T-helper 17 cell (primary cell): ENCODE measurements at regions not wholly inside any gene's neighbourhood (a gene's known extent, or its start where the extent isn't known, plus 50 kb on each side); places are given as distances from the start of the nearest gene placed in this dataset.

Experiments
- ATAC-seq: fragments of 150-1000 bp; cut with Tn5 transposase; 2 replicates; pipeline ENCODE4 v1.10.0; 2021; ENCODE audit warnings: mild to moderate bottlenecking, moderate library complexity
- DNase-seq, 3 donors: peaks; one replicate each; pipeline versions ENCODE4 v3.0.0 to v3.0.0-alpha.2; 2020 to 2021
- H3K9me3 ChIP-seq: one replicate; pipeline ENCODE4 v1.7.0; 2013; ENCODE audit warnings: low read length, mild to moderate bottlenecking; ENCODE audit not compliant: control insufficient read depth, poor library complexity, severe bottlenecking
- H3K27ac Mint-ChIP-seq: one replicate; pipeline ENCODE4 v1.8.0; 2022; ENCODE audit warnings: mild to moderate bottlenecking, moderate library complexity, mixed read lengths
- H3K27me3 Mint-ChIP-seq: one replicate; pipeline ENCODE4 v1.8.0; 2022; ENCODE audit warnings: mixed read lengths
- H3K36me3 Mint-ChIP-seq: one replicate; pipeline ENCODE4 v1.8.0; 2022; ENCODE audit warnings: low read depth, mixed read lengths
- H3K4me1 Mint-ChIP-seq: one replicate; pipeline ENCODE4 v1.8.0; 2022; ENCODE audit warnings: mild to moderate bottlenecking, mixed read lengths
- H3K4me3 Mint-ChIP-seq: one replicate; pipeline ENCODE4 v1.8.0; 2022; ENCODE audit warnings: mild to moderate bottlenecking, moderate library complexity, mixed read lengths

GRCh38 chr16:88284626-88285513, 97.9 kb upstream of the ZNF469 start:
- no peaks in the 10 kb centered on the region for H3K4me1 Mint-ChIP-seq
- ATAC-seq (no peak), DNase-seq (no peak)
- no peak overlapping the region for H3K27ac Mint-ChIP-seq
- H3K36me3 Mint-ChIP-seq: no peaks in the 10 kb centered on the region
- H3K4me3 Mint-ChIP-seq: no peak overlapping the region
- peaks cover 6% of the 10 kb centered on the region for H3K27me3 Mint-ChIP-seq
- no peaks in the 10 kb centered on the region for H3K9me3 ChIP-seq

DNA sequence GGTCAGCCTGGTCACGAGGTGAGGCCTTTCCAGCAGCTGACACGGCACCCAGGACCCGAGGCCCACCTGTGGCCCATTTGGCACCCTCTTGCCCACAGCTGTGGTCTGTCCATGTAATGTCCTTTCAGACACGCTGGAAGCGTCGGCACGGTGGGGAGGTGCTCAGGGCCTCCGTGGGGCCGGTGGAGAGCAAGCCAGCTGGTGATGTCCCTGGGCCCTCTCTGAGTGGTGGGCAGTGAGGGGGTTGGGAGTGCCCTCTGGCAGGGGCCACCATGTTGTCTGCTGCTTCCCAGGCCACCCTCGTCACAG, 97.3 kb upstream of the ZNF469 start:
- H3K4me1 Mint-ChIP-seq: no peaks in the 10 kb centered on the region
- peaks cover 6% of the 10 kb centered on the region for H3K27me3 Mint-ChIP-seq
- no peak for ATAC-seq
- no peaks in the 10 kb centered on the region for H3K9me3 ChIP-seq
- no peaks in the 10 kb centered on the region for H3K36me3 Mint-ChIP-seq
- no peak overlapping the region for H3K4me3 Mint-ChIP-seq
- H3K27ac Mint-ChIP-seq: no peak overlapping the region
- DNase-seq: no peak

GRCh38 chr16:88286301-88286923, 96.3 kb upstream of the ZNF469 start:
- no peaks in the 10 kb centered on the region for H3K4me1 Mint-ChIP-seq
- no peak for DNase-seq
- H3K9me3 ChIP-seq: no peaks in the 10 kb centered on the region
- no peak for ATAC-seq
- H3K27me3 Mint-ChIP-seq: peaks cover 6% of the 10 kb centered on the region
- H3K36me3 Mint-ChIP-seq: no peaks in the 10 kb centered on the region
- H3K4me3 Mint-ChIP-seq: no peak overlapping the region
- no peak overlapping the region for H3K27ac Mint-ChIP-seq

- Mint-ChIP-seq H3K4me1 (no peaks in the 10 kb centered on the region), H3K4me3 (no peak overlapping the region), H3K27ac (no peak overlapping the region), H3K36me3 (no peaks in the 10 kb centered on the region), H3K27me3 (peaks cover 6% of the 10 kb centered on the region)
- ATAC-seq (no peak), DNase-seq (no peak)
- H3K9me3 ChIP-seq: no peaks in the 10 kb centered on the region
These were observed 95.5 kb upstream of the ZNF469 start for GRCh38 chr16:88287219-88287618.

DNA sequence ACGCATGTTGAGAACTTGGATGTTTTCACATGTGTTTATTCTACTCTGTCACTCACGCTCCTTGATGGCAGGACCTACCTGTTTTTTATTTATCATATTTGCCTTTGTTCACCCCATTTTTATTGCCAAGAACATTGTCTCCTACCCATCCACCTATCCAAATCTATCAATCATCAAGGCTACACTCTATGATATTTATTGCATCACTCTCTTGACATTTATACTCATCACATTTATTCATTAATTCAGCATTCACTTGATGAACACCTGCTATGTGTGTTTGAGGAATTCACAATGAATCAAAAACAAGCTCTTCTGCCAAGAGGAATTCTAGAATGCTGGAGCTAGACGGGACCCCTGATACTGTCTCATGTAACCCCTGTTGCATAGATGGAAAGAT, 94.5 kb upstream of the ZNF469 start:
- no peak overlapping the region for H3K4me3 Mint-ChIP-seq
- H3K27ac Mint-ChIP-seq: no peak overlapping the region
- no peaks in the 10 kb centered on the region for H3K36me3 Mint-ChIP-seq
- no peak for ATAC-seq
- DNase-seq: no peak
- H3K9me3 ChIP-seq: no peaks in the 10 kb centered on the region
- no peaks in the 10 kb centered on the region for H3K4me1 Mint-ChIP-seq
- peaks cover 2% of the 10 kb centered on the region for H3K27me3 Mint-ChIP-seq

DNA sequence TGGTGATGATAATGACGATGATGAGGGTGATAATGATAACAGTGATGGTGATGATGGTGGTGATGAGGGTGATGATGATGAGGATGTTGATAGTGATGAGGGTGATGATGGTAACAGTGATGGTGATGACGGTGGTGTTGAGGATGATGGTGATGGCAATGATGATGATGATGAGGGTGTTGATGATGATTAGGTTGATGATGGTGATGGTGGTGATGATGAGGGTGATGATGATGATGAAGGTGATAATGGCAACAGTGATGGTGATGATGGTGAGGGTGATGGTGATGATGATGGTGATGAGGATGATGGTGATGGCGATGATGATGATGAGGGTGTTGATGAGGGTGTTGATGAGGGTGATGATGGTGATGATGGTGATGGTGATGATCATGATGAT, 93.8 kb upstream of the ZNF469 start:
- no peak for DNase-seq
- Mint-ChIP-seq H3K4me3 (no peak overlapping the region), H3K27ac (no peak overlapping the region), H3K4me1 (no peaks in the 10 kb centered on the region), H3K36me3 (no peaks in the 10 kb centered on the region), H3K27me3 (no peaks in the 10 kb centered on the region)
- H3K9me3 ChIP-seq: no peaks in the 10 kb centered on the region
- no peak for ATAC-seq

- Mint-ChIP-seq H3K4me1 (no peaks in the 10 kb centered on the region), H3K27me3 (peaks cover 4% of the 10 kb centered on the region), H3K36me3 (no peaks in the 10 kb centered on the region), H3K4me3 (no peak overlapping the region), H3K27ac (no peak overlapping the region)
- no peaks in the 10 kb centered on the region for H3K9me3 ChIP-seq
- DNase-seq: no peak
- no peak for ATAC-seq
These were observed 93.2 kb upstream of the ZNF469 start for GRCh38 chr16:88289561-88289960.

- Mint-ChIP-seq H3K4me3 (no peak overlapping the region), H3K27me3 (peaks cover 6% of the 10 kb centered on the region), H3K4me1 (no peaks in the 10 kb centered on the region), H3K27ac (no peak overlapping the region), H3K36me3 (no peaks in the 10 kb centered on the region)
- DNase-seq: no peak
- ATAC-seq: no peak
- no peaks in the 10 kb centered on the region for H3K9me3 ChIP-seq
These were observed 92.8 kb upstream of the ZNF469 start for GRCh38 chr16:88289968-88290401.

- Mint-ChIP-seq H3K4me3 (no peak overlapping the region), H3K4me1 (no peaks in the 10 kb centered on the region), H3K27me3 (peaks cover 6% of the 10 kb centered on the region), H3K27ac (no peak overlapping the region), H3K36me3 (no peaks in the 10 kb centered on the region)
- H3K9me3 ChIP-seq: no peaks in the 10 kb centered on the region
- ATAC-seq (no peak), DNase-seq (no peak)
These were observed 91.6 kb upstream of the ZNF469 start for GRCh38 chr16:88290850-88291830.

DNA sequence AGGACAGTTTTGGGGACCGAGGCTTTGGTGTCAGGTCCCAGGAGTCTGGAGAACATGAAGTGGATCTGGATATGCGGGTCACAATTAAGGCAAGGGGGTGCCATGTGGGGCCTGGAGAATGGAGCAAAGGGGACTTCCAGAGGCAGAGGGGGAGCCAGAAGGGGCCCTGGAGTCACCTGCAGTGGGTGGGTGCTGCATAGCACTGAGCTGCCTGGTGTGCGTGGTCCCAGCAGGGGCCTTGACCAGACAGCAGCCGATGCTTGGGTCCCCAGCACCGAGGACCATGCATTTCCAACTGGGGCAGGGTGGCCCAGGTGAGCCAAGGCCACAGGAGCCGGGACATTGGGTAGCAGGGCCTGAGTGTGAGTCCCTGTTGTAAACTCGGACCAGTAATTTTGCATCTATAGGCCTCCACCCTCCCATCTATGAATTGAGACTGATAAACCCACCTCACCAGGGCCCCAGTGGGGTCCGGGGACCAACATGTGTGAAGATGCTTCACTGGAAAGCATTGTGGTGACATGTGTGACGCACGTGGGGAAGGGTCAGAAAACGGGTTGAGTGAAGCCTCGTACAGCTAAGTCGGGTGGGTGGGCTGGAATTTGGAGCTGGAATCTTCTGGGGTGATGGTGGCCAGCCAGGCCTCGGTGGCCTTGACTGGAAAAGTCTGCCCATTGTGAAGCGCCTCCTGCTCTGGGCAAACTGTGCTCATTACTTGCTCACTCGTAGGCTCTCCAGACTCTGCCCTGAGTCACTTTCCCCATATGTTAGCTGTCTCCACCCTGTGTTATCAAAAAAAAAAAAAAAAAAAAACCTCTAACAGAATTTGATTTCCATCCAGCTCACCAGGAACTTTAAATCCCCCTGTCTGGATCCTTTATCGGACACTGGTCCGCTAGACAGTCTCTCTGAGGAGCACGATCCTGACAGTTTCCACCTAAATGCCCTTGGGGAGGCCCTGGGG, 90.5 kb upstream of the ZNF469 start:
- Mint-ChIP-seq H3K36me3 (no peaks in the 10 kb centered on the region), H3K27me3 (peaks cover 7% of the 10 kb centered on the region), H3K27ac (no peak overlapping the region), H3K4me3 (no peak overlapping the region), H3K4me1 (no peaks in the 10 kb centered on the region)
- H3K9me3 ChIP-seq: no peaks in the 10 kb centered on the region
- no peak for DNase-seq
- no peak for ATAC-seq

GRCh38 chr16:88293097-88293496, 89.7 kb upstream of the ZNF469 start:
- H3K36me3 Mint-ChIP-seq: no peaks in the 10 kb centered on the region
- H3K4me3 Mint-ChIP-seq: no peak overlapping the region
- no peaks in the 10 kb centered on the region for H3K4me1 Mint-ChIP-seq
- no peak overlapping the region for H3K27ac Mint-ChIP-seq
- peaks cover 12% of the 10 kb centered on the region for H3K27me3 Mint-ChIP-seq
- H3K9me3 ChIP-seq: no peaks in the 10 kb centered on the region
- no peak for DNase-seq
- ATAC-seq: no peak

GRCh38 chr16:88295671-88296436, 86.9 kb upstream of the ZNF469 start:
- Mint-ChIP-seq H3K4me1 (no peaks in the 10 kb centered on the region), H3K36me3 (no peaks in the 10 kb centered on the region), H3K4me3 (no peak overlapping the region), H3K27me3 (peaks cover 20% of the 10 kb centered on the region), H3K27ac (no peak overlapping the region)
- no peaks in the 10 kb centered on the region for H3K9me3 ChIP-seq
- DNase-seq: no peak
- no peak for ATAC-seq
